ENCODE measurements at regions not wholly inside any gene's neighbourhood (a gene's known extent, or its start where the extent isn't known, plus 50 kb on each side); places are given as distances from the start of the nearest gene placed in this dataset.

DNA sequence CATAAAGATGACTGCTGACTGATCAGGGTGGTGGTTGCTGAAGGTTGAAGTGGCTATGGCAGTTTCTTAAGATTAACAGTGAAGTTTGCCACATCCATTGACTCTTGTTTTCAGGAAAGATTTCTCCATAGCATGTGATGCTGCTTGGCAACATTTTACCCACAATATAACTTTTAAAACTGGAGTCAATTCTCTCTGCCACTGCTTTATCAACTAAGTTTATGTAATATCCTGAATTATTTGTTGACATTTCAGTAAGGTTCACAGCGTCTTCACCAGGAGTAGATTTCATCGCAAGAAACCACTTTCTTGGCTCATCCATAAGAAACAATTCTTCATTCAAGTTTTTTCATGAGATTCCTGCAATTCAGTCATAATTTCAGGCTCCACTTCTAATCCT is 166.5 kb upstream of the SPRY1 start:
- Histone ChIP-seq H3K9ac (no peak overlapping the region), H3K4me2 (ENCODE audit: low read length) (no peak overlapping the region), H3K4me1 (no peaks in the 10 kb centered on the region), H3K4me3 (ENCODE audit: low read depth, low read length) (no peak overlapping the region), H3K79me2 (no peaks in the 10 kb centered on the region), H3K27me3 (ENCODE audit: control insufficient read depth, insufficient read depth, low read length) (no peaks in the 10 kb centered on the region), H3K36me3 (ENCODE audit: control insufficient read depth, insufficient read depth, low read length) (no peaks in the 10 kb centered on the region), H3K27ac (no peak overlapping the region), H2AFZ (no peak overlapping the region), H3K9me3 (ENCODE audit: control insufficient read depth, low read length) (no peaks in the 10 kb centered on the region)
- TF ChIP-seq, protein P1, sequence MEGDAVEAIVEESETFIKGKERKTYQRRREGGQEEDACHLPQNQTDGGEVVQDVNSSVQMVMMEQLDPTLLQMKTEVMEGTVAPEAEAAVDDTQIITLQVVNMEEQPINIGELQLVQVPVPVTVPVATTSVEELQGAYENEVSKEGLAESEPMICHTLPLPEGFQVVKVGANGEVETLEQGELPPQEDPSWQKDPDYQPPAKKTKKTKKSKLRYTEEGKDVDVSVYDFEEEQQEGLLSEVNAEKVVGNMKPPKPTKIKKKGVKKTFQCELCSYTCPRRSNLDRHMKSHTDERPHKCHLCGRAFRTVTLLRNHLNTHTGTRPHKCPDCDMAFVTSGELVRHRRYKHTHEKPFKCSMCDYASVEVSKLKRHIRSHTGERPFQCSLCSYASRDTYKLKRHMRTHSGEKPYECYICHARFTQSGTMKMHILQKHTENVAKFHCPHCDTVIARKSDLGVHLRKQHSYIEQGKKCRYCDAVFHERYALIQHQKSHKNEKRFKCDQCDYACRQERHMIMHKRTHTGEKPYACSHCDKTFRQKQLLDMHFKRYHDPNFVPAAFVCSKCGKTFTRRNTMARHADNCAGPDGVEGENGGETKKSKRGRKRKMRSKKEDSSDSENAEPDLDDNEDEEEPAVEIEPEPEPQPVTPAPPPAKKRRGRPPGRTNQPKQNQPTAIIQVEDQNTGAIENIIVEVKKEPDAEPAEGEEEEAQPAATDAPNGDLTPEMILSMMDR (IDR thresholded peaks at IDR 0.05), result no peak

DNA sequence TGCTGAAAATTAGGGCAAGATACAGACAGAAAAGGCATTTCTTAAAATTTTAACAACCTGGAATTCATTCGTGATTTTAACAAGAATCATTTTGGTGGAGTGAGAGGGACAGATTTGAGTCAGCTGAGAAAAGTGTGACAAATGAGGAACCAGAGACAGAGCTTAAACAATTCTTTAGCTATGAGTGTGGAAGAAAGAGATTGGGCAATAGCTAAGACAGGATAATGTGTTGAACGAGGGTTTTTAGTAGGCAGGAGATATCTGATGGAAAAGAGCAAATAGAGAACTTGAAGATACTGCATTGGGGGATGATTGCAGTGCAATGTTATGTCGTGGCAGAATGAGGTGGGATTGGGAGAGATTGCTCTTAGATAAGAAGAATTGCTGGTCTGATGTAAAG is 164.2 kb upstream of the SPRY1 start:
- Histone ChIP-seq H3K4me2 (ENCODE audit: low read length) (no peak overlapping the region), H3K27me3 (ENCODE audit: control insufficient read depth, insufficient read depth, low read length) (no peaks in the 10 kb centered on the region), H3K27ac (no peak overlapping the region), H3K36me3 (ENCODE audit: control insufficient read depth, insufficient read depth, low read length) (no peaks in the 10 kb centered on the region), H2AFZ (no peak overlapping the region), H3K9me3 (ENCODE audit: control insufficient read depth, low read length) (no peaks in the 10 kb centered on the region), H3K4me3 (ENCODE audit: low read depth, low read length) (no peak overlapping the region), H3K9ac (no peak overlapping the region), H3K4me1 (no peaks in the 10 kb centered on the region), H3K79me2 (no peaks in the 10 kb centered on the region)
- TF ChIP-seq, protein P1 (IDR thresholded peaks at IDR 0.05), result no peak

DNA sequence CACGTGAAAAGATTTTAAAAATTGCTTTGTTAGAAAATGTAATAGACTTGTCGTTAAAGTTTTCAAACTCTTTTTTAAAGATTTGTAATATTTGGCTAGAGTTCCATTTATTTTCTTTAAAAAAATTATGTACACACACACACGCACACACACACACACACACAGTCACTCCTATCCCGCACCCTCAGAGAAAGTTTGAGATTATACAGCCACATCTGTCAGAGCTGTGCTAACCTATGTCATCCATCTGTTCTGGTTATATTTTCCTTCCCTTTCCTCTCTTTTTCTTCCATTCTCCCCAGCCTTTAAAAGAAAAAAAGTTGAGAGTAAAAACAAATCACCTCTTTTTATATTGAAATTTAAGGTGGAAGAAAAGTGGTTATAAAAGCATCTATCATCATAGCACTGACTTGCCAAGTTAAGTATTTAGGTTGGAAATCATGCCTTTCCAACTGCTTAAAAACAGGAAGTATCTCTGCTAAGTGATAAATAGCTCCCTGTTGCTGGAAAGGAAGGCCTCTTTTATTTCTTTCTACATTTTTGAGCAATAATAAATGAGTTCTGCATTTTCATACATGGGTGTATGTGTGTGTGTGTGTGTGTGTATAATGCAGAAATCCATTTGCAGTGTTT is 163.3 kb upstream of the SPRY1 start:
- TF ChIP-seq, protein P1 (IDR thresholded peaks at IDR 0.05), result no peak
- Histone ChIP-seq H3K9ac (no peak overlapping the region), H3K27me3 (ENCODE audit: control insufficient read depth, insufficient read depth, low read length) (no peaks in the 10 kb centered on the region), H3K27ac (no peak overlapping the region), H3K4me2 (ENCODE audit: low read length) (no peak overlapping the region), H3K4me3 (ENCODE audit: low read depth, low read length) (no peak overlapping the region), H2AFZ (no peak overlapping the region), H3K36me3 (ENCODE audit: control insufficient read depth, insufficient read depth, low read length) (no peaks in the 10 kb centered on the region), H3K79me2 (no peaks in the 10 kb centered on the region), H3K4me1 (no peaks in the 10 kb centered on the region), H3K9me3 (ENCODE audit: control insufficient read depth, low read length) (no peaks in the 10 kb centered on the region)

DNA sequence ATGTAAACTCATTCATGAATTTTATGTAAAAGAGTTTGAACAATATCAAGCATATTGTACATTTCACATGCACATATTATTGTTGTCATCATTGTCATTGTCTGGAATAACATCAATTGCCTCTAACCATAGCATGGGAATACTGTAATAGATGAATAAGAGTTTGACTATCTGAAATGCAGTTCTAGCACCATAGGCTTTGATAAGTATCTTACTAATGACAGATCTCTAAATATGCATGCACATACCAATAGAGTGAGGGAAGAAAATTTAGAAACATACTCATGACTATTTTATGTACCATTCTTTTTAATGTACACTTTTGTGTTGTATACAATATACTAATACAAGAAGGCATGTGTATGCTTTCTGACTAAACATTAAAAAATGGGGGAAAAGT is 161.6 kb upstream of the SPRY1 start:
- Histone ChIP-seq H3K27ac (no peak overlapping the region), H3K4me3 (ENCODE audit: low read depth, low read length) (no peak overlapping the region), H3K79me2 (no peaks in the 10 kb centered on the region), H3K27me3 (ENCODE audit: control insufficient read depth, insufficient read depth, low read length) (no peaks in the 10 kb centered on the region), H3K9ac (no peak overlapping the region), H3K36me3 (ENCODE audit: control insufficient read depth, insufficient read depth, low read length) (no peaks in the 10 kb centered on the region), H2AFZ (no peak overlapping the region), H3K4me1 (no peaks in the 10 kb centered on the region), H3K9me3 (ENCODE audit: control insufficient read depth, low read length) (no peaks in the 10 kb centered on the region), H3K4me2 (ENCODE audit: low read length) (no peak overlapping the region)
- TF ChIP-seq, protein P1 (IDR thresholded peaks at IDR 0.05), result no peak

DNA sequence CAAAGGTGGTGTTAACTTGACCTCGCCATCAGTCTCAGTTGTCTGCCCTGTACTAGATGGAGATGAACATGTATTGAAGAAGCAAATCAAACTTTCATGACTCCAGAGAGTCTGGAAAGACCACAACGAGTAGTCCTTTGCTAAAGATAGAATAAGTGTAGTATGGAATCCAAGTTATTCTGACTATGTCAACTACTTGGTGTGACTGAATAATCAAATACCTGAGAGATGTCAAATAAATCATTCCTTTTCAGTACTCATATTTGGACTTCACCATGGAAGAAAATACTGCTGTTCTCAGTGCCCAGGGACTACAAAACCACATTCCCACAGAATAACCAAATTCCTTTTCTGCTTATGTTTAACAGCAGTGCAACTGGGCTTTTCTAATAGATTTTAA is 161.2 kb upstream of the SPRY1 start:
- H3K27me3 ChIP-seq (ENCODE audit: control insufficient read depth, insufficient read depth, low read length), result no peaks in the 10 kb centered on the region
- H3K4me2 ChIP-seq (ENCODE audit: low read length), result no peak overlapping the region
- H3K9ac ChIP-seq, result no peak overlapping the region
- H3K9me3 ChIP-seq (ENCODE audit: control insufficient read depth, low read length), result no peaks in the 10 kb centered on the region
- H3K27ac ChIP-seq, result no peak overlapping the region
- H3K36me3 ChIP-seq (ENCODE audit: control insufficient read depth, insufficient read depth, low read length), result no peaks in the 10 kb centered on the region
- no peaks in the 10 kb centered on the region for H3K79me2 ChIP-seq
- TF ChIP-seq, protein P1 (IDR thresholded peaks at IDR 0.05), result no peak
- no peak overlapping the region for H2AFZ ChIP-seq
- H3K4me3 ChIP-seq (ENCODE audit: low read depth, low read length), result no peak overlapping the region
- H3K4me1 ChIP-seq, result no peaks in the 10 kb centered on the region
